K562 (cell line): ENCODE measurements at regions not wholly inside any gene's neighbourhood (a gene's known extent, or its start where the extent isn't known, plus 50 kb on each side); places are given as distances from the start of the nearest gene placed in this dataset.

ENCODE experiments used
- EZH2 ChIP-seq: IDR thresholded peaks from 2 replicates; pipeline ENCODE4 v1.6.1; 2012; ENCODE audit warnings: low read depth, mild to moderate bottlenecking, inconsistent platforms, low read length, borderline replicate concordance
- GTF2F1 ChIP-seq: IDR thresholded peaks from 2 replicates; pipeline ENCODE4 v1.6.1; 2011; ENCODE audit warnings: low read depth, low read length, improper control_type of control experiment
- HNRNPH1 ChIP-seq: fragments of 200-400 bp; formaldehyde crosslinking; optimal IDR thresholded peaks from 2 replicates; pipeline ENCODE3; 2017; ENCODE audit warnings: low read depth, mild to moderate bottlenecking, low read length, moderate library complexity
- JUN ChIP-seq, 2 experiments: sonication (generic) in 1 of 2; formaldehyde crosslinking in 1 of 2; IDR thresholded peaks; 2 replicates each; pipeline versions ENCODE4 v1.6.1 to v1.8.0; 2012 to 2022; ENCODE audit warnings: borderline replicate concordance in 2 of 2, mild to moderate bottlenecking in 2 of 2, improper control_type of control experiment in 1 of 2, low read depth in 1 of 2, low read length in 1 of 2, missing genetic modification reagents in 1 of 2
- TEAD1 ChIP-seq, 2 experiments: fragments of 450-650 bp in 1 of 2; sonication (generic) in 1 of 2; formaldehyde crosslinking; IDR thresholded peaks; 2 replicates each; pipeline versions ENCODE4 v1.4.0 to v1.8.0; 2020 to 2022; ENCODE audit warnings: mild to moderate bottlenecking in 2 of 2, missing genetic modification reagents in 1 of 2
- ZNF175 ChIP-seq: fragments of 200-800 bp; sonication (Bioruptor generic); IDR thresholded peaks from 2 replicates; pipeline ENCODE4 v1.6.1; 2016; ENCODE audit warnings: low read depth, mild to moderate bottlenecking, missing genetic modification characterization, missing compliant biosample characterization
- ZNF766 ChIP-seq: fragments of 200-800 bp; sonication (Bioruptor generic); conservative IDR thresholded peaks from 2 replicates; pipeline ENCODE4 v1.6.1; 2016; ENCODE audit warnings: missing genetic modification characterization, missing compliant biosample characterization
- TF ChIP-seq, protein P1 (sequence below): fragments of 450-650 bp; IDR thresholded peaks from 2 replicates; pipeline ENCODE4 v1.6.1; 2016; ENCODE audit warnings: mild to moderate bottlenecking, moderate library complexity
- TF ChIP-seq, protein P2 (sequence below): IDR thresholded peaks from 2 replicates; pipeline ENCODE4 v1.6.1; 2011; ENCODE audit warnings: borderline replicate concordance, low read depth, mild to moderate bottlenecking, moderate library complexity, low read length; ENCODE audit not compliant: insufficient read depth, poor library complexity, severe bottlenecking

DNA sequence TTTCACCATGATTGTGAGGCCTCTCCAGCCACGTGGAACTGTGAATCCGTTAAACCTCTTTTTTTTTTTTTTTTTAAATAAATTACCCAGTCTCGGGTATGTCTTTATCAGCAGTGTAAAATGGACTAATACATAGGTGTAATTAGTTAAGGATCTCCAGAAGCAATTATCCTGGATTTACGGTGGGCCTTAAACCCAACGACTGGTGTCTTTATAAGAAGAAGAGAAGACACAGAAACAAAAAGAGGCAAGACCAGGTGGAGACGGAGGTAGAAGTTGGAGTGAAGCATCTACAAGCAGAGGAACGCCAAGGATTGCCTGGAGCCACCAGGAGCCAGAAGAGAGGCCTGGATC is 114.6 kb upstream of the MAP1LC3B2 start (continued):
- TF ChIP-seq, protein P1, sequence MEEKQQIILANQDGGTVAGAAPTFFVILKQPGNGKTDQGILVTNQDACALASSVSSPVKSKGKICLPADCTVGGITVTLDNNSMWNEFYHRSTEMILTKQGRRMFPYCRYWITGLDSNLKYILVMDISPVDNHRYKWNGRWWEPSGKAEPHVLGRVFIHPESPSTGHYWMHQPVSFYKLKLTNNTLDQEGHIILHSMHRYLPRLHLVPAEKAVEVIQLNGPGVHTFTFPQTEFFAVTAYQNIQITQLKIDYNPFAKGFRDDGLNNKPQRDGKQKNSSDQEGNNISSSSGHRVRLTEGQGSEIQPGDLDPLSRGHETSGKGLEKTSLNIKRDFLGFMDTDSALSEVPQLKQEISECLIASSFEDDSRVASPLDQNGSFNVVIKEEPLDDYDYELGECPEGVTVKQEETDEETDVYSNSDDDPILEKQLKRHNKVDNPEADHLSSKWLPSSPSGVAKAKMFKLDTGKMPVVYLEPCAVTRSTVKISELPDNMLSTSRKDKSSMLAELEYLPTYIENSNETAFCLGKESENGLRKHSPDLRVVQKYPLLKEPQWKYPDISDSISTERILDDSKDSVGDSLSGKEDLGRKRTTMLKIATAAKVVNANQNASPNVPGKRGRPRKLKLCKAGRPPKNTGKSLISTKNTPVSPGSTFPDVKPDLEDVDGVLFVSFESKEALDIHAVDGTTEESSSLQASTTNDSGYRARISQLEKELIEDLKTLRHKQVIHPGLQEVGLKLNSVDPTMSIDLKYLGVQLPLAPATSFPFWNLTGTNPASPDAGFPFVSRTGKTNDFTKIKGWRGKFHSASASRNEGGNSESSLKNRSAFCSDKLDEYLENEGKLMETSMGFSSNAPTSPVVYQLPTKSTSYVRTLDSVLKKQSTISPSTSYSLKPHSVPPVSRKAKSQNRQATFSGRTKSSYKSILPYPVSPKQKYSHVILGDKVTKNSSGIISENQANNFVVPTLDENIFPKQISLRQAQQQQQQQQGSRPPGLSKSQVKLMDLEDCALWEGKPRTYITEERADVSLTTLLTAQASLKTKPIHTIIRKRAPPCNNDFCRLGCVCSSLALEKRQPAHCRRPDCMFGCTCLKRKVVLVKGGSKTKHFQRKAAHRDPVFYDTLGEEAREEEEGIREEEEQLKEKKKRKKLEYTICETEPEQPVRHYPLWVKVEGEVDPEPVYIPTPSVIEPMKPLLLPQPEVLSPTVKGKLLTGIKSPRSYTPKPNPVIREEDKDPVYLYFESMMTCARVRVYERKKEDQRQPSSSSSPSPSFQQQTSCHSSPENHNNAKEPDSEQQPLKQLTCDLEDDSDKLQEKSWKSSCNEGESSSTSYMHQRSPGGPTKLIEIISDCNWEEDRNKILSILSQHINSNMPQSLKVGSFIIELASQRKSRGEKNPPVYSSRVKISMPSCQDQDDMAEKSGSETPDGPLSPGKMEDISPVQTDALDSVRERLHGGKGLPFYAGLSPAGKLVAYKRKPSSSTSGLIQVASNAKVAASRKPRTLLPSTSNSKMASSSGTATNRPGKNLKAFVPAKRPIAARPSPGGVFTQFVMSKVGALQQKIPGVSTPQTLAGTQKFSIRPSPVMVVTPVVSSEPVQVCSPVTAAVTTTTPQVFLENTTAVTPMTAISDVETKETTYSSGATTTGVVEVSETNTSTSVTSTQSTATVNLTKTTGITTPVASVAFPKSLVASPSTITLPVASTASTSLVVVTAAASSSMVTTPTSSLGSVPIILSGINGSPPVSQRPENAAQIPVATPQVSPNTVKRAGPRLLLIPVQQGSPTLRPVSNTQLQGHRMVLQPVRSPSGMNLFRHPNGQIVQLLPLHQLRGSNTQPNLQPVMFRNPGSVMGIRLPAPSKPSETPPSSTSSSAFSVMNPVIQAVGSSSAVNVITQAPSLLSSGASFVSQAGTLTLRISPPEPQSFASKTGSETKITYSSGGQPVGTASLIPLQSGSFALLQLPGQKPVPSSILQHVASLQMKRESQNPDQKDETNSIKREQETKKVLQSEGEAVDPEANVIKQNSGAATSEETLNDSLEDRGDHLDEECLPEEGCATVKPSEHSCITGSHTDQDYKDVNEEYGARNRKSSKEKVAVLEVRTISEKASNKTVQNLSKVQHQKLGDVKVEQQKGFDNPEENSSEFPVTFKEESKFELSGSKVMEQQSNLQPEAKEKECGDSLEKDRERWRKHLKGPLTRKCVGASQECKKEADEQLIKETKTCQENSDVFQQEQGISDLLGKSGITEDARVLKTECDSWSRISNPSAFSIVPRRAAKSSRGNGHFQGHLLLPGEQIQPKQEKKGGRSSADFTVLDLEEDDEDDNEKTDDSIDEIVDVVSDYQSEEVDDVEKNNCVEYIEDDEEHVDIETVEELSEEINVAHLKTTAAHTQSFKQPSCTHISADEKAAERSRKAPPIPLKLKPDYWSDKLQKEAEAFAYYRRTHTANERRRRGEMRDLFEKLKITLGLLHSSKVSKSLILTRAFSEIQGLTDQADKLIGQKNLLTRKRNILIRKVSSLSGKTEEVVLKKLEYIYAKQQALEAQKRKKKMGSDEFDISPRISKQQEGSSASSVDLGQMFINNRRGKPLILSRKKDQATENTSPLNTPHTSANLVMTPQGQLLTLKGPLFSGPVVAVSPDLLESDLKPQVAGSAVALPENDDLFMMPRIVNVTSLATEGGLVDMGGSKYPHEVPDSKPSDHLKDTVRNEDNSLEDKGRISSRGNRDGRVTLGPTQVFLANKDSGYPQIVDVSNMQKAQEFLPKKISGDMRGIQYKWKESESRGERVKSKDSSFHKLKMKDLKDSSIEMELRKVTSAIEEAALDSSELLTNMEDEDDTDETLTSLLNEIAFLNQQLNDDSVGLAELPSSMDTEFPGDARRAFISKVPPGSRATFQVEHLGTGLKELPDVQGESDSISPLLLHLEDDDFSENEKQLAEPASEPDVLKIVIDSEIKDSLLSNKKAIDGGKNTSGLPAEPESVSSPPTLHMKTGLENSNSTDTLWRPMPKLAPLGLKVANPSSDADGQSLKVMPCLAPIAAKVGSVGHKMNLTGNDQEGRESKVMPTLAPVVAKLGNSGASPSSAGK = 0 out of 2 replicates have a peak, but pooled peaks have one; percentile 40
- TF ChIP-seq JUN (IDR thresholded peaks at IDR 0.05; ENCODE audit: borderline replicate concordance, low read depth, low read length) (no peak), JUN (CRISPR knock-in tag; IDR thresholded peaks at IDR 0.05; ENCODE audit: borderline replicate concordance) (no peak), GTF2F1 (no peak), ZNF175 (CRISPR knock-in tag) (0 out of 2 replicates have a peak, but pooled peaks have one; percentile 52), EZH2 (no peak), HNRNPH1 (no peak), TEAD1 (CRISPR knock-in tag; IDR thresholded peaks at IDR 0.05) (no peak), ZNF766 (CRISPR knock-in tag) (peak; percentile 56)
- TF ChIP-seq, protein P2, sequence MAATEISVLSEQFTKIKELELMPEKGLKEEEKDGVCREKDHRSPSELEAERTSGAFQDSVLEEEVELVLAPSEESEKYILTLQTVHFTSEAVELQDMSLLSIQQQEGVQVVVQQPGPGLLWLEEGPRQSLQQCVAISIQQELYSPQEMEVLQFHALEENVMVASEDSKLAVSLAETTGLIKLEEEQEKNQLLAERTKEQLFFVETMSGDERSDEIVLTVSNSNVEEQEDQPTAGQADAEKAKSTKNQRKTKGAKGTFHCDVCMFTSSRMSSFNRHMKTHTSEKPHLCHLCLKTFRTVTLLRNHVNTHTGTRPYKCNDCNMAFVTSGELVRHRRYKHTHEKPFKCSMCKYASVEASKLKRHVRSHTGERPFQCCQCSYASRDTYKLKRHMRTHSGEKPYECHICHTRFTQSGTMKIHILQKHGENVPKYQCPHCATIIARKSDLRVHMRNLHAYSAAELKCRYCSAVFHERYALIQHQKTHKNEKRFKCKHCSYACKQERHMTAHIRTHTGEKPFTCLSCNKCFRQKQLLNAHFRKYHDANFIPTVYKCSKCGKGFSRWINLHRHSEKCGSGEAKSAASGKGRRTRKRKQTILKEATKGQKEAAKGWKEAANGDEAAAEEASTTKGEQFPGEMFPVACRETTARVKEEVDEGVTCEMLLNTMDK = no peak
